Trophoblast cell (in vitro differentiated cells and primary cell): ENCODE measurements at regions not wholly inside any gene's neighbourhood (a gene's known extent, or its start where the extent isn't known, plus 50 kb on each side); places are given as distances from the start of the nearest gene placed in this dataset.
A peak's percentile ranks its signal among the peaks of the same experiment; 100 is the strongest.

Experiments used
- DNase-seq, 2 donors: peaks; one replicate each; pipeline ENCODE4 v3.0.0-alpha.2; 2016
- H2AFZ ChIP-seq: 2 replicates; pipeline ENCODE4 v1.6.1; 2013; ENCODE audit warnings: low read length, moderate library complexity, mild to moderate bottlenecking; ENCODE audit not compliant: insufficient read depth, poor library complexity
- H2AK5ac ChIP-seq: 2 replicates; pipeline ENCODE4 v1.6.1; 2013; ENCODE audit warnings: mild to moderate bottlenecking, low read length
- H2BK120ac ChIP-seq: 2 replicates; pipeline ENCODE4 v1.6.1; 2013; ENCODE audit warnings: low read length, mild to moderate bottlenecking, moderate library complexity; ENCODE audit not compliant: insufficient read depth, poor library complexity
- H2BK12ac ChIP-seq: 2 replicates; pipeline ENCODE4 v1.6.1; 2013; ENCODE audit warnings: mild to moderate bottlenecking, low read length, moderate library complexity
- H2BK5ac ChIP-seq: 2 replicates; pipeline ENCODE4 v1.6.1; 2013; ENCODE audit warnings: low read length, low read depth, moderate library complexity, mild to moderate bottlenecking; ENCODE audit not compliant: poor library complexity
- H3K14ac ChIP-seq: 2 replicates; pipeline ENCODE4 v1.6.1; 2013; ENCODE audit warnings: mild to moderate bottlenecking, low read length
- H3K18ac ChIP-seq: 2 replicates; pipeline ENCODE4 v1.6.1; 2013; ENCODE audit warnings: mild to moderate bottlenecking, low read length
- H3K23ac ChIP-seq: 2 replicates; pipeline ENCODE4 v1.6.1; 2013; ENCODE audit warnings: low read length
- H3K27ac ChIP-seq: 2 replicates; pipeline ENCODE4 v1.5.1; 2013; ENCODE audit warnings: low read depth, mild to moderate bottlenecking, inconsistent platforms, low read length, moderate library complexity
- H3K27me3 ChIP-seq: 2 replicates; pipeline ENCODE4 v1.6.1; 2013; ENCODE audit warnings: inconsistent platforms, mild to moderate bottlenecking, low read length, moderate library complexity; ENCODE audit not compliant: insufficient read depth
- H3K36me3 ChIP-seq, 2 experiments: 1 replicate in 1 of 2; 2 replicates in 1 of 2; pipeline ENCODE4 v1.6.1; 2013; ENCODE audit warnings: low read length in 2 of 2, mild to moderate bottlenecking in 2 of 2, moderate library complexity in 1 of 2; ENCODE audit not compliant: insufficient read depth in 2 of 2, control insufficient read depth in 1 of 2
- H3K4ac ChIP-seq: 2 replicates; pipeline ENCODE4 v1.6.1; 2013; ENCODE audit warnings: low read depth, mild to moderate bottlenecking, low read length, moderate library complexity
- H3K4me1 ChIP-seq, 2 experiments: 1 replicate in 1 of 2; 2 replicates in 1 of 2; pipeline ENCODE4 v1.6.1; 2013; ENCODE audit warnings: low read length in 2 of 2, mild to moderate bottlenecking in 2 of 2, moderate library complexity in 1 of 2; ENCODE audit not compliant: insufficient read depth in 2 of 2, control insufficient read depth in 1 of 2
- H3K4me2 ChIP-seq: 2 replicates; pipeline ENCODE4 v1.6.1; 2013; ENCODE audit warnings: inconsistent platforms, mild to moderate bottlenecking, low read length, moderate library complexity
- H3K4me3 ChIP-seq: 2 replicates; pipeline ENCODE4 v1.5.1; 2013; ENCODE audit warnings: mild to moderate bottlenecking, low read depth, low read length, inconsistent platforms
- H3K79me1 ChIP-seq: one replicate; pipeline ENCODE4 v1.6.1; 2013; ENCODE audit warnings: low read length
- H3K79me2 ChIP-seq: 2 replicates; pipeline ENCODE4 v1.6.1; 2013; ENCODE audit warnings: low read length, mild to moderate bottlenecking; ENCODE audit not compliant: control insufficient read depth, insufficient read depth, poor library complexity
- H3K9ac ChIP-seq: 2 replicates; pipeline ENCODE4 v1.6.1; 2013; ENCODE audit warnings: mild to moderate bottlenecking, low read length
- H3K9me3 ChIP-seq: 2 replicates; pipeline ENCODE4 v1.6.1; 2013; ENCODE audit warnings: low read depth, mild to moderate bottlenecking, control low read depth, inconsistent platforms, low read length; ENCODE audit not compliant: insufficient read depth
- H4K12ac ChIP-seq: 2 replicates; pipeline ENCODE4 v1.6.1; 2013; ENCODE audit warnings: low read depth, mild to moderate bottlenecking, low read length, moderate library complexity
- H4K8ac ChIP-seq: 2 replicates; pipeline ENCODE4 v1.6.1; 2013; ENCODE audit warnings: low read depth, mild to moderate bottlenecking, low read length, moderate library complexity
- H4K91ac ChIP-seq: one replicate; pipeline ENCODE4 v1.6.1; 2013; ENCODE audit warnings: low read depth, mild to moderate bottlenecking, low read length, moderate library complexity
- WGBS: extraction: QIAGEN DNeasy Blood & Tissue Kit; methylation state at CpG from one replicate; pipeline ENCODE4 v1.1.7; 2013; ENCODE audit warnings: missing lambda C conversion rate; ENCODE audit not compliant: insufficient read length, insufficient coverage; ENCODE audit errors: extremely low coverage; 5-methylcytosine and 5-hydroxymethylcytosine counted together

DNA sequence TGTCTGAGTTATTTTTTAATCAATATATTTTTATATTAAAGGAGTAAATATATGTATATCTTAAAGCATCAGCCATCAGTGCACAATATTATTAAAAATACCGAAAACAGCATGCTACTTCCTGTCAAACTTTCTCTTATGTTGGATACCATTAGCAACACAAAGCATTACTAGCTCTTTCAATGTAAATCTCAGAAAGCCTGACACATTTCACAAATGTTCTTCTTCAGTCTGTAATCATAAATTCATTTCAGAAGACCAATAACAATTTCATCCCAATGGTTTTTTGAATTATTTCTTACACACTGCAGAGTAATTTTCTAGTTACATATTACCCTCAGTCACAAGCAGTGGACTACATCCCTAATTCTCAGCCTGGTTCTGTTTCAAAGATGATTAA lies 226.9 kb downstream of the LRRK2 start:
- H3K36me3 ChIP-seq = no peaks in the 10 kb centered on the region
- H3K79me2 ChIP-seq = no peaks in the 10 kb centered on the region
- no peak overlapping the region for H2BK5ac ChIP-seq
- no peak overlapping the region for H3K23ac ChIP-seq
- H3K9ac ChIP-seq = no peak overlapping the region
- no peak overlapping the region for H4K8ac ChIP-seq
- no peak overlapping the region for H3K14ac ChIP-seq
- no peaks in the 10 kb centered on the region for H3K27me3 ChIP-seq
- no peaks in the 10 kb centered on the region for H3K4me1 ChIP-seq
- H2BK120ac ChIP-seq = no peak overlapping the region
- no peak overlapping the region for H3K4me2 ChIP-seq
- H3K27ac ChIP-seq = no peak overlapping the region
- no peaks in the 10 kb centered on the region for H3K79me1 ChIP-seq
- no peak overlapping the region for H4K12ac ChIP-seq
- H2BK12ac ChIP-seq = no peak overlapping the region
- no peak overlapping the region for H3K4ac ChIP-seq
- DNase-seq = no peak
- no peak overlapping the region for H3K18ac ChIP-seq
- H2AK5ac ChIP-seq = no peak overlapping the region
- whole genome bisulfite sequencing = no CpG with 5 or more reads among the region's 1 CpG
- H2AFZ ChIP-seq = no peak overlapping the region
- H4K91ac ChIP-seq = no peak overlapping the region
- H3K9me3 ChIP-seq = peaks cover 2% of the 10 kb centered on the region
- H3K4me3 ChIP-seq = no peak overlapping the region

- Histone ChIP-seq H3K18ac (no peak overlapping the region), H3K14ac (no peak overlapping the region), H4K12ac (no peak overlapping the region), H3K23ac (no peak overlapping the region), H2AK5ac (no peak overlapping the region), H3K79me1 (no peaks in the 10 kb centered on the region), H2BK5ac (no peak overlapping the region), H3K9me3 (no peaks in the 10 kb centered on the region), H2BK12ac (no peak overlapping the region), H3K9ac (no peak overlapping the region), H2BK120ac (no peak overlapping the region), H4K91ac (no peak overlapping the region), H3K36me3 (no peaks in the 10 kb centered on the region), H2AFZ (no peak overlapping the region), H3K4me2 (no peak overlapping the region), H4K8ac (no peak overlapping the region), H3K27ac (no peak overlapping the region), H3K4me3 (no peak overlapping the region), H3K4ac (no peak overlapping the region), H3K4me1 (no peaks in the 10 kb centered on the region), H3K79me2 (no peaks in the 10 kb centered on the region), H3K27me3 (no peaks in the 10 kb centered on the region)
- no peak for DNase-seq
- no CpG with 5 or more reads among the region's 2 CpGs for WGBS
Measured at GRCh38 chr12:40464121-40464520, 228.1 kb upstream of the CNTN1 start.

DNA sequence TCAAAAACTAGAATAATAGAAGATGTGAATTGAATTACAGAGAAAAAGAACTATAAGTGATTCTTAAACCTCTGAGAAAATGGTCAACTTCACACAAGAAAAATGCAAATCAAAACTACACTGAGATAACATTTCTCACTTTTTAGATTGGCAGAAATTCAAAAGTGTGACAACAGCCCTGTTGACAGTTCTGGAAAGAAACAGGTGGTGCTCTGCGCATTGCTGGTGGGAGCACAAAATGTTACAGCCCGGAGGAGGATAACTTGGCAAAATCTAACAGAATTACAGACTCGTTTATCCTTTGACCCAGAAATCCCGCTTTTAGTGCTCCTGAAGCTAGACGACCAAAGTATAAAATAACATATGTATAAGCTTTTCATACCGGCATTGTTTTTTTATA lies 222.5 kb upstream of the CNTN1 start:
- H3K36me3 ChIP-seq = no peaks in the 10 kb centered on the region
- H2BK12ac ChIP-seq = no peak overlapping the region
- no peak overlapping the region for H3K9ac ChIP-seq
- no peak overlapping the region for H3K4me2 ChIP-seq
- no peak overlapping the region for H2BK5ac ChIP-seq
- H3K9me3 ChIP-seq = no peaks in the 10 kb centered on the region
- no peak overlapping the region for H3K23ac ChIP-seq
- WGBS = no CpG with 5 or more reads among the region's 6 CpGs
- H4K8ac ChIP-seq = no peak overlapping the region
- no peaks in the 10 kb centered on the region for H3K79me2 ChIP-seq
- no peak overlapping the region for H3K4ac ChIP-seq
- H2AK5ac ChIP-seq = no peak overlapping the region
- no peak for DNase-seq
- no peak overlapping the region for H4K91ac ChIP-seq
- H4K12ac ChIP-seq = no peak overlapping the region
- no peak overlapping the region for H3K18ac ChIP-seq
- H3K27me3 ChIP-seq = no peaks in the 10 kb centered on the region
- H2BK120ac ChIP-seq = no peak overlapping the region
- no peak overlapping the region for H2AFZ ChIP-seq
- H3K4me1 ChIP-seq = peaks cover 0 to 2% of the 10 kb centered on the region in 2 experiments
- H3K79me1 ChIP-seq = no peaks in the 10 kb centered on the region
- no peak overlapping the region for H3K27ac ChIP-seq
- no peak overlapping the region for H3K14ac ChIP-seq
- no peak overlapping the region for H3K4me3 ChIP-seq

DNA sequence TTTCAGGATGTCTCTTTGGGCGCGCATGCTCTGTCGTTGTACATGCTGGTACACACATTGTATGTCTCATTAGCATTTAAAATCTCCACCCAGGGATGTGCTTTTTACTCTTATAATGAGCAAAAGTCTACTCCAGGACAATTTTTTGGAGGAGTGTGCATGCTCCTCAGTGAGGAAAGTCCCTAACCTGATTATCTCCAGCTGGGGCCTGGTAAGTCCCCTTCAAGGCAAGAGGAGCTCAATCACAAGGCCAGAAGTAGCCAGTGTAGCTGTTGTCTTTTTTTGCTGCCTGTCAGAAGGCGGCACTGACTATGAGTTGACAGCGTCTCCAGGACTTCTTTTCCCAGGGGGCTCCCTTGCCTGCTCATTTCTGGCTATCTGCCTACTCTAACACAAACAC lies 218.3 kb upstream of the CNTN1 start:
- no peaks in the 10 kb centered on the region for H3K9me3 ChIP-seq
- no peak overlapping the region for H3K18ac ChIP-seq
- no peak overlapping the region for H3K23ac ChIP-seq
- H2BK12ac ChIP-seq = peak overlapping the region; percentile 30
- no peak overlapping the region for H2BK5ac ChIP-seq
- H2AFZ ChIP-seq = peak overlapping the region; percentile 6
- H2AK5ac ChIP-seq = no peak overlapping the region
- no peak overlapping the region for H3K4ac ChIP-seq
- no peak overlapping the region for H3K27ac ChIP-seq
- no peak for DNase-seq
- no peaks in the 10 kb centered on the region for H3K36me3 ChIP-seq
- H4K12ac ChIP-seq = no peak overlapping the region
- H4K8ac ChIP-seq = no peak overlapping the region
- H4K91ac ChIP-seq = peak overlapping the region; percentile 42
- no peaks in the 10 kb centered on the region for H3K27me3 ChIP-seq
- H2BK120ac ChIP-seq = no peak overlapping the region
- H3K4me3 ChIP-seq = no peak overlapping the region
- H3K4me2 ChIP-seq = no peak overlapping the region
- no CpG with 5 or more reads among the region's 5 CpGs for WGBS
- no peaks in the 10 kb centered on the region for H3K79me2 ChIP-seq
- H3K9ac ChIP-seq = no peak overlapping the region
- H3K14ac ChIP-seq = no peak overlapping the region
- H3K4me1 ChIP-seq = peaks cover 0 to 3% of the 10 kb centered on the region in 2 experiments
- H3K79me1 ChIP-seq = peaks cover 2% of the 10 kb centered on the region
